Stimulated activated CD4-positive, alpha-beta T cell treated with anti-CD3 and anti-CD28 coated beads, Interleukin-15, amount 100 ng/mL, for 24 hours (primary cell): ENCODE measurements at regions not wholly inside any gene's neighbourhood (a gene's known extent, or its start where the extent isn't known, plus 50 kb on each side); places are given as distances from the start of the nearest gene placed in this dataset.
A peak's percentile ranks its signal among the peaks of the same experiment; 100 is the strongest.

Source experiments
- DNase-seq: peaks from one replicate; pipeline ENCODE4 v3.0.0-alpha.2; 2020

GRCh38 chr2:216285701-216286100 lies 86.6 kb downstream of the MARCHF4 start:
- no peak for DNase-seq

- DNase-seq: no peak
These were observed 87.6 kb downstream of the MARCHF4 start for GRCh38 chr2:216284708-216285107.

- DNase-seq: peak; percentile 52
These were observed 89.0 kb downstream of the MARCHF4 start for GRCh38 chr2:216283038-216283900.

- DNase-seq: no peak
These were observed 90.4 kb downstream of the MARCHF4 start for GRCh38 chr2:216281876-216282275.

GRCh38 chr2:216281316-216281715 lies 91.0 kb downstream of the MARCHF4 start:
- no peak for DNase-seq

GRCh38 chr2:216279459-216279858 lies 92.8 kb downstream of the MARCHF4 start:
- no peak for DNase-seq

GRCh38 chr2:216279031-216279430 lies 93.3 kb downstream of the MARCHF4 start:
- DNase-seq: no peak

GRCh38 chr2:216275890-216276289 lies 96.4 kb downstream of the MARCHF4 start:
- DNase-seq: no peak

- DNase-seq: no peak
These were observed 98.0 kb downstream of the MARCHF4 start for GRCh38 chr2:216274194-216274840.

GRCh38 chr2:216261042-216261537 lies 111.2 kb downstream of the MARCHF4 start:
- DNase-seq: no peak

- DNase-seq: no peak
These were observed 111.7 kb downstream of the MARCHF4 start for GRCh38 chr2:216260629-216261028.

- DNase-seq: no peak
These were observed 113.2 kb downstream of the MARCHF4 start for GRCh38 chr2:216259081-216259480.

GRCh38 chr2:216257089-216257488 lies 115.2 kb downstream of the MARCHF4 start:
- no peak for DNase-seq
